ENCODE measurements at regions not wholly inside any gene's neighbourhood (a gene's known extent, or its start where the extent isn't known, plus 50 kb on each side); places are given as distances from the start of the nearest gene placed in this dataset.

GRCh38 chr19:16024266-16025107 is 51.8 kb upstream of the TPM4 start:
- no peak for TF ChIP-seq CTCF (IDR thresholded peaks at IDR 0.05)
- no peak for TF ChIP-seq POLR2AphosphoS5 (IDR thresholded peaks at IDR 0.05; ENCODE audit: low read depth, low read length)
- no peak for TF ChIP-seq TCF7L2 (IDR thresholded peaks at IDR 0.05; ENCODE audit: low read depth, low read length)
- no peak for TF ChIP-seq SIN3A (IDR thresholded peaks at IDR 0.05; ENCODE audit: borderline replicate concordance, insufficient read depth, low read depth, low read length)
